ENCODE measurements at regions not wholly inside any gene's neighbourhood (a gene's known extent, or its start where the extent isn't known, plus 50 kb on each side); places are given as distances from the start of the nearest gene placed in this dataset.

GRCh38 chrX:52270453-52271116 lies 85.9 kb downstream of the MAGED4 start:
- TF ChIP-seq YY1 (IDR thresholded peaks at IDR 0.05; ENCODE audit: low read depth, low read length), result no peak
- TF ChIP-seq CHD4 (IDR thresholded peaks at IDR 0.05), result no peak
- TF ChIP-seq CTCF (IDR thresholded peaks at IDR 0.05 in 2 of 3, conservative IDR thresholded peaks at IDR 0.05 in 1 of 3; ENCODE audit: control insufficient read depth in 2 of 3, extremely low read depth in 1 of 3, insufficient read depth in 1 of 3, low read depth in 3 of 3, low read length in 3 of 3), result no peak
- TF ChIP-seq, protein P1, sequence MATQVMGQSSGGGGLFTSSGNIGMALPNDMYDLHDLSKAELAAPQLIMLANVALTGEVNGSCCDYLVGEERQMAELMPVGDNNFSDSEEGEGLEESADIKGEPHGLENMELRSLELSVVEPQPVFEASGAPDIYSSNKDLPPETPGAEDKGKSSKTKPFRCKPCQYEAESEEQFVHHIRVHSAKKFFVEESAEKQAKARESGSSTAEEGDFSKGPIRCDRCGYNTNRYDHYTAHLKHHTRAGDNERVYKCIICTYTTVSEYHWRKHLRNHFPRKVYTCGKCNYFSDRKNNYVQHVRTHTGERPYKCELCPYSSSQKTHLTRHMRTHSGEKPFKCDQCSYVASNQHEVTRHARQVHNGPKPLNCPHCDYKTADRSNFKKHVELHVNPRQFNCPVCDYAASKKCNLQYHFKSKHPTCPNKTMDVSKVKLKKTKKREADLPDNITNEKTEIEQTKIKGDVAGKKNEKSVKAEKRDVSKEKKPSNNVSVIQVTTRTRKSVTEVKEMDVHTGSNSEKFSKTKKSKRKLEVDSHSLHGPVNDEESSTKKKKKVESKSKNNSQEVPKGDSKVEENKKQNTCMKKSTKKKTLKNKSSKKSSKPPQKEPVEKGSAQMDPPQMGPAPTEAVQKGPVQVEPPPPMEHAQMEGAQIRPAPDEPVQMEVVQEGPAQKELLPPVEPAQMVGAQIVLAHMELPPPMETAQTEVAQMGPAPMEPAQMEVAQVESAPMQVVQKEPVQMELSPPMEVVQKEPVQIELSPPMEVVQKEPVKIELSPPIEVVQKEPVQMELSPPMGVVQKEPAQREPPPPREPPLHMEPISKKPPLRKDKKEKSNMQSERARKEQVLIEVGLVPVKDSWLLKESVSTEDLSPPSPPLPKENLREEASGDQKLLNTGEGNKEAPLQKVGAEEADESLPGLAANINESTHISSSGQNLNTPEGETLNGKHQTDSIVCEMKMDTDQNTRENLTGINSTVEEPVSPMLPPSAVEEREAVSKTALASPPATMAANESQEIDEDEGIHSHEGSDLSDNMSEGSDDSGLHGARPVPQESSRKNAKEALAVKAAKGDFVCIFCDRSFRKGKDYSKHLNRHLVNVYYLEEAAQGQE (IDR thresholded peaks at IDR 0.05; ENCODE audit: low read depth, low read length), result no peak
- no peak for TF ChIP-seq MXI1 (IDR thresholded peaks at IDR 0.05; ENCODE audit: low read depth, low read length)
- TF ChIP-seq BHLHE40 (IDR thresholded peaks at IDR 0.05; ENCODE audit: borderline replicate concordance in 1 of 2, low read depth in 2 of 2, low read length in 1 of 2), result no peak
- TF ChIP-seq, protein P2, sequence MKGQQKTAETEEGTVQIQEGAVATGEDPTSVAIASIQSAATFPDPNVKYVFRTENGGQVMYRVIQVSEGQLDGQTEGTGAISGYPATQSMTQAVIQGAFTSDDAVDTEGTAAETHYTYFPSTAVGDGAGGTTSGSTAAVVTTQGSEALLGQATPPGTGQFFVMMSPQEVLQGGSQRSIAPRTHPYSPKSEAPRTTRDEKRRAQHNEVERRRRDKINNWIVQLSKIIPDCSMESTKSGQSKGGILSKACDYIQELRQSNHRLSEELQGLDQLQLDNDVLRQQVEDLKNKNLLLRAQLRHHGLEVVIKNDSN (IDR thresholded peaks at IDR 0.05; ENCODE audit: borderline replicate concordance, extremely low read length, insufficient read depth, low read depth, low read length), result no peak
- no peak for TF ChIP-seq RCOR1 (conservative IDR thresholded peaks at IDR 0.05; ENCODE audit: low read depth, low read length)
- TF ChIP-seq ZZZ3 (IDR thresholded peaks at IDR 0.05; ENCODE audit: control insufficient read depth, insufficient read length, low read depth), result no peak
- no peak for TF ChIP-seq GABPA (IDR thresholded peaks at IDR 0.05; ENCODE audit: low read depth)

Measured in GM12878 (cell line).